ENCODE measurements at regions not wholly inside any gene's neighbourhood (a gene's known extent, or its start where the extent isn't known, plus 50 kb on each side); places are given as distances from the start of the nearest gene placed in this dataset.

DNA sequence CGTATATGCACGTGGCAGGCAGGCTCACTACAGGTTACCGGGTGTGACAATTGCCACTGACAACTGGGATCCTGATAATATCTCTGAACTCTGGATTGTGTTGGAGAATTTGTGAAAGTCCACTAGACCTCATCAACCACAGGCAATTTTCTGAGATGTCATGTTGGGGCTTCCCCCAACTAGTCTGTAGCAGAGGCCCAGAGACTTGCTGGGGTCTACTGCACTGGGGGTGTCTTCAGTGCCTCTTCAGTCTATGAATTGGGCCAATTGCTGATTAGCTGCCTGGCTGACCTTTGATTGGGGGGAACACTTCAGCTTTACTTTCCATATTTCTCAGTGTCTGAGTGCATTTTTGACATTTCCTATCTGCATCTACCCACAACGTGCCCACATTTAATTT is 201.5 kb downstream of the MTX2 start:
- no peak for DNase-seq

DNA sequence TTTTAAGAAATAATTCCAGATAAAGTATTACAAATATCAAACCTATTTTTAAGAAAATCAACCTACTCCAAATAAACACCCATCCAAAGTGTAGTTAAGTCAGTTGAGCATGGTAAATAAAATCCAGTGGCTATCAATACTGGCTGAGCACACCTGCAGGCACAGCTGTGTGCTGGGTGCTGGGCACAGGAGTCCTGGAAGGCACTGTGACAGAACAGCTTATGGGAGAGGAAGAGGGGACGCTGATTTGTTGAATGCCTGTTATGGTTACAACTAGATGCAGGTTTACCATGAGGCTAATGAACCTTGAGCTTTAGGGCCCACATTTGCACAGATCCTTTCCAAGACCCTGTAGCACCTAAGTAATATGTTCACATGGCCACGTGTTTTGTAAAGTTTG is 202.7 kb downstream of the MTX2 start:
- no peak for DNase-seq

DNA sequence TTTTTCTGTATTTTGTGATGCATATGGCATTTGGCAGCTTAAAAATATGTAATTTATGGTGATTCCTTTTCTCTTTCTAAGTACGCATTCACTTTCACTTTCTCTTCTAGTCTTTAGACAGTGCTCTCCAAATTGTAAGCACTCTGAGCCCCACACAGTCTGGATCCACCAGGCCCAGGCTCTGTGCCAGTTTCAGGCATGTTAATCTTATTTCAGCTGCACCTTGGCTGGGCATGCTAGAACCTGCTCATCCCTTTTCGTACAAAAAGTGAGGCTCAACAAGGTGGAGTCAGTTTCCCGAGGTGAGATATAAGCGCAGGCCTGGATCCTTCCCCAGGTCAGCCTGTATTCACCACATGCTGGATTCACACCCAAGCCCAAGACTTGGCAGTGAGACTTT is 203.9 kb downstream of the MTX2 start:
- DNase-seq = peak; percentile 37

DNA sequence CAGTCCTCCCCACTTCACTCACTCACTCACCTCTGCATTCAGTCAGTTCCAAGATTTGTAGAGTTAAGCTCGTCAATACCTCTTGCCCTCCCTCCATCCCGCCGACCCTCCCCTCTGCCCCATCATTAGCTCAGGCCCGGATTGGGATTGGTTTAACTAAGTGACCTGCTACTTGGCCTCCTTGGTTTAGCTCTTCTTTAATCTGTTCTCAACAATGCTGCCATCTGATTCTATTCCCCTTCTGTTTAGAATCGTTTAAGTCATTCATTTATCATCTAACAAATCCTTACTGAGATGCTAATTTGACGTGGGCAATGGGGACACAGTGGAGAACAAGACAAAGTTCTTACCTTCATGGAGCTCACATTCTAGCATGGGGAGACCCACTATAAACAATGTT is 204.6 kb downstream of the MTX2 start:
- DNase-seq = no peak

DNA sequence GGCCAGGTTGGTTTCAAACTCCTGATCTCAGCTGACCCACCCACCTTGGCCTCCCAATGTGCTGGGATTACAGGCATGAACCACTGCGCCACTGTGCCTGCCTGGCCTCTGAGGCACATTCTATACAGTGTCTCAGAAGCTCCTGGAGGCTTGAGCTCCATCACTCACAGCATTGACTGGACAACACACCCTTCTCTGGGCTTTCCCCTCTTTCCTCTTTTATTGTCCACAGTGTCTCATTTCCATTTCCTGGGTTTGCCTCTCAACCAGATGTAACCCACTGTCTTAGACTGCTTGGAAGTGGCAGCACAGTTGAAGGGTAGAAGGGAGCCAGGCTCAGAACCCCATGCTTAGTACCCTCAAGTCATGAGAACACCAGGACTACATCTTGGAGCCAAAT is 208.1 kb downstream of the MTX2 start:
- no peak for DNase-seq

DNA sequence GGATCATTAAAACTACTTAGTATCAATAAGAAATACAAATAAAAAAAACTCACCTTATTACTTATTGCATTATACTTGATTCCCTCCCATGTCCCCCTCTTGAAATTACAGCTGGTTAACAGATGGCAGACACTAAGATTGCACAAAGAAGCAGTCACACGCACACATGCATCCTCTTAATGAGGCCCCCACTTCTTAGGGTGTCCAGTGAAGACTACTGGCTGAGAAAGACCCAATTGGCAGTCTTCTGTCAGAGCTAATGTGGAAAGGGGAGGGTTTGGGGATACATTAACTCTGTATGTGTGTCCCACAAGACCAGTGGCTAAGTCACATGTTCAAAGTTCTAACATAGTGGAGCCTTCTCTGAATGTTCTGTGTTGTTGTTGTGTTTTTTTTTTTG is 210.7 kb downstream of the MTX2 start:
- DNase-seq = no peak

DNA sequence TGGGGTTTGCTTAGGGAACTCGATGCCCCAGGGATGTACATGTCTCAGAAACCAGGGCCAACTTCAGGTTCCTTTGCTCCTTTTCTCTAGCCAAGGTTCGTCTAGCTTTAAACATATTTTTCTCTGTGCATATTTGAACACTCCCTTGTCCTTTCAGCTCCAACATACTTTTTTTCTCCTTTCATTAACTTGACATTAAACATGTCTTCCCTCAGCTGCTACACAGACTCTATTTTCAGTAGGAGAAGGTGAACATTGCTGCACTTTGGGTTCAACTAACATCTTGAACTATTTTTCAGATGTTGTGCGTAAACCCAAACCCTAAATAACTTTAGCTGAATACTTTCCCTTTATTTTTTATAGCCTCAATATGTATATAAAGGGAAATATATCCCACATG is 212.9 kb downstream of the MTX2 start:
- DNase-seq = no peak

DNA sequence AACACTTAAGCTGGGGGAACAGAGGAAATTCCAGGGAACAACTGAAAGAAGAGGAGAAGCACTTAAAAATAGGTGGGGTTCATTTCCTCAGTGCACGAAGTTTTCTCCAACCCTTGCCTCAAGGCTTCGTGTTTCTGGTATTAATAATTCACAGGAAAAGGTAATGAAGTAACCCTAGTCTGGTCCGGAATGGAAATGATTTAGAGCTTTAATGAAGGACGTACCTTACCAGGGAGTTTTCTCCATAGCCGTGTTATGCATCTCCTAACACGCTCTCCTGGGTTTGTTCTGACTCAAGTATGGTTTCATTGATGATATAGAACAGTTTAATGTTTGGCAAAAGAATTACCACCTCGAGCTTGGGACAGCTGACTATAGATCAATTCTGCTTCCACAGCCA is 214.2 kb downstream of the MTX2 start:
- DNase-seq = no peak

DNA sequence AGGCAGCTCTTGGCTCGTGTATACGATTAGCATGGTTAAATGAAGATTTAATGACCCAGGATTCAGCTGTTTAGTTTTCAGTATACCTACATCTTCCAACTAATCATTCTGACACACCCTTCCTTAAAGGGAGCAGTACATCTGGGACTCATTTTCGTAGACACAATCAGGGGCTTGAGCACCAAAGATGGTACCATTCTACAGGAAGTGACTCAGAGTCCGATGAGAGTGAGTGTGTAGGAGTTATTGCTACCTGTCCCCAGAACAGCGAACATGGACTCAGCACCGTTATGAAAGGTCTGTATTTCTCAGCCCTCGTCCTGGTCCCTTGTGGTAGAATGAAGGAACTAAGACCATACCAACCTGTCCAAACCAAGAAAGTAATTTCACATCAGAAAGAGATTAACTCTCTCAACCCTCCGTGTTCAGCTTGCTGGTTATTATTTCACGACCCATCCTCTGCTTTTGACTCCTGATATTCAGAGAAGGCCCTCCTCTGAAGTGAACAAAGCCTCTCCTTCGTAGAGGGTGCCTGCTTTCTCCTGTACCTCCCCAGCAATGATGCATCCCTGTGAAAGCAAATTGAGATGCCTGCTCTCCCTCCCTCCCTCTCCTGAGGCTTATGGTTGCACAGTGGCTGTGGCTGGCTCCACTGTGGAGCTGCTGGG is 214.8 kb downstream of the MTX2 start:
- DNase-seq = no peak

DNA sequence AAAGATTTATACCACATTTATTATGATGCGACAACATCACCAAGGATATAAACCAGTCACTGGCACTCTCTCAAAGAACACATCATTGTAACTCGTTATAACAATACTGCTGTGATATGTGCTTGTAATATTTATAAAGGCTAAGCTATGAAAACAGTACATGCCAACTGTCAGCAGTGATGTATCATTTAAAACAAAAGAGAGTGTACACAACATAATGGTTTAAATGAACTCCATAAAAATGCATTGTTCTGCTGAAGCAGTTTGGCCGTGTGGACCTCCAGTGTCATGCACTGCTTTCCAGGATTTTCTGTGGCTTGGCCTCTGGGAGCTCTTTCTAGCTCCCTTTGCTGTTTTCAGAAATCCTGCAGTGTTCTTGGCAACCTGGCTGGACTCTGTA is 215.6 kb downstream of the MTX2 start:
- no peak for DNase-seq

DNA sequence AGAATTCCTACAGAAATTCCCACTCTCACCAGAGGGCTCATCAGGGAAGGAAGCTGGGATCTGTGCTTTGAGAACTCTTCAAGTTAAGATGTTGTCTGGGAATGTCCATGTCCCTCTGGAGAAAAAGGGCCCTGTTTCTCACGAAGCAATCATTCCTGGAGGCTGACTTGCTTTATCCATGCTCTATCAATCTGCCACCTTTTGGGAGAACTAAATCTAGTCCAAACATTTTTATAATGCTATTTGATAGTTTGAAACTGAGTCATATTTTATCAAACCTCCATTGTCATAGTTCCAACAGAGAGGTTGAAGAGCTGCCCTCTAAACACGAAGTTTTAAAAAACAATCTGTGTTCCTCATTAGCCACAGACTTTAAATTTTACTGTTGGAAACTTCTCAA is 219.2 kb downstream of the MTX2 start:
- DNase-seq = no peak

DNA sequence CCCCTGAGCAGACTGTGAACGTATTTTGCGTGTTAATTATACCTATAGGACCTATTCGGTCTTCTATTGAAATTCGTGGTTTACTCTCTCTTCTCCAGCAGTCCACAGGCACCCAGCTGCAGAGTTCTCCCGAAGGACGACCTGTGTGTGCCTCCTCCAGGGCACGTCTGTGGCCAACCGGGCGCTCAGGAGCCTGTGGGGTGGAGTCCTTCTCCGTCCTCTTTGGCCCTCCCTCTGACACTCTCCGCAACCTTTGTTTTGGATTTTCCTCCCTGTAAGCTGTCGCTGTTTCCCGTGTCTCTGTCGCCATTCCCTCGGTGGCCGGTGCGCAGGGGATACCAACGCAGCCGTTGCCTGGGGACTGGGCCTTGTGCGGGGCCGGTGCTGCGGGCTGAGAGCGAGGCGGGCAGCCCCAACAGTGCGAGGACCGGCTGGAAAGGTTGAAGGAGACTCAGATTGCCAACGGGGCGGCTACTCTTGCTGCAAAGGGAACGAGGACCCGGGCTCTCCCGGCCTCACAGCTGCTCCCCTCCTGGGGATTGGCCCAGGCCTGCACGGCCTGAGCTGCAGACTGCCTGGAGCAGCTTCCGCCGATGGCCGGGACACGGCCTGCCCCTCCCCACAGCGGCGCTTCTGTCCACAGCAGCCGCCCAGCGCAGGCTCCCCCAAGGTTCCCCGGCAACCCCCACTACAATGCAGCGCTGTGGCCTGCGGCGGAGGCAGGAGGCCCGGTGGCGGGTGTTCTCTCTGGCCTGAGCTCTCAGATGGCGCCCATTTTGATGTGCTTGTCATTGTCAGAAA is 221.0 kb downstream of the MTX2 start:
- peak; percentile 58 for DNase-seq

DNA sequence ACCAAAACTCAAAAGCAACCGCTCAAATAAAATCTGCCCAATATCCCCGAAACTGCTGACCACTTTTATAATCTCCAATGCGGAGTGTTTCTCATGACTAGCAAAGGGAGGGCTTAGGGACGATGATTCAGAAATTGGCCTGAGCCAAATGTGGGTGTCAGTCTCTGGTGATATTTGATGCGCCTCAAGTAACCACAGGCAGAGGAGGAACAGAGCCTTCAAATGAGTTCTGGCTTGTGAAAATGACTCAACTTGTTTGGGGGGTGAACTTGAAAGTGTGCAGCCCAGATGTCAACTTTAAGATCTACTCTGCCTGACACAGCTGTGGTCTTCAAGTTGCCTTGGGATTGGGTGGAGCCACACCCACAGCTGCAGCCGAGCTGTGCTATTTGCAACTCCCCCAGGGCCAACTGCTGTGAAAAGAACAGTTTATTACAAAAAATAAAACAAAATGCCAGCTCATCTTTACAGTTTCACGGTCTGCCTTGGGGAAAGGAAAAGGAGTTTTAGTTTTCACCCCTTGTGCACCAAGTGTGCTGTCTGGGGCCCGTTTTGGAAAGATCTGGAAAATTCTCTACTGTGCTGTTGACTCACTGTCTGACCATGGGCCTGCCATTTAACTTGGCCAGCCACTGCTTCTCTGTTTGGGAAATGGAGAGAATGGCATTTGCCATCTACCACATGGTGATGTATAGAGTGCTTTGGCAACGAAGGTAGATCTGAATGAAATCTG is 222.1 kb downstream of the MTX2 start:
- peak; percentile 78 for DNase-seq

DNA sequence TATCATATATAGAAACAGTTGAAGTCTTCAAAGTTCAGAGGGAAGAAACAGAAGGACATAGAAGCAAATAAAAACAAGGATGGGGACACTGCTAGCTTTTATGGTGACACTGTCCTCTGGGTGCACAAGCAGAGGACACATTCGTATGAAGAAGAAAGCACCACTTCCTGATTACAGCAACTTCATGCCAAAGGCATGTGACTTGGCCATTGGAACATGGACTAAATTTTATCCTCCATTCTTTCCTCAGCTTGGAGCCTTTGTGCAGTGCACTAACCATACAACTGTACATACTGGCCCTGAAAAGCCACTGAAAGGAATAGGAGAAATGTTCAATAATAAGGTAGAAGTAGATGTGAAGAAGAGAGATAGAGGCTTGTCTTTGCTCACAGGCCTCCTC is 223.3 kb downstream of the MTX2 start:
- no peak for DNase-seq

DNA sequence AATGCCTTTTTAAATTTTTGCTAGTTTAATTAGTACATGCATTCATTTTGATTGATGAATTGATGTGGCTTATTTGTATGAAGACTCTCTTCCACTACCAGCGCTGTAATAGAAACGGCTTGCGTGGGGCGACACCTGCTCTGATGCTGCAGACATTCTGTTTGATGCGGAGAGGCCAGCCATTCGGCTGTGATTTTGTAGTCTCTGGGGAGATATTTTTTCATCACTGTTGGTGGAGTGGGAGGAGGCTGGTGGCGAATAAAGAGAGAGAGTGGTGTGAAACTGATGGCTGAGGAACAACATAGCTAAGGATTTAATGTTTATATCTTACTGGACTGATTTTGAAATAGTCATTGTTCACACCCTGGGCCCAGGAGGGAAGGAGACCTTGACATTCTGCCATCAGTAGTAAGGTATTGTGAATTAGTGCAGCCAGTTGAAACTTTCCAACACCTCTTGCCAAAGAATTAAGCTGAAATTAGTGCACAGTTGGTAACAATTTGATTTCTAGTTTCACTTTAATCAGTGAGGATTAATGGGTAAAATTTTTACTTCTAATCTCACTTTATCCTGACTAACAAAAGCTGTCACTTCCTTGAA is 224.1 kb downstream of the MTX2 start:
- no peak for DNase-seq

DNA sequence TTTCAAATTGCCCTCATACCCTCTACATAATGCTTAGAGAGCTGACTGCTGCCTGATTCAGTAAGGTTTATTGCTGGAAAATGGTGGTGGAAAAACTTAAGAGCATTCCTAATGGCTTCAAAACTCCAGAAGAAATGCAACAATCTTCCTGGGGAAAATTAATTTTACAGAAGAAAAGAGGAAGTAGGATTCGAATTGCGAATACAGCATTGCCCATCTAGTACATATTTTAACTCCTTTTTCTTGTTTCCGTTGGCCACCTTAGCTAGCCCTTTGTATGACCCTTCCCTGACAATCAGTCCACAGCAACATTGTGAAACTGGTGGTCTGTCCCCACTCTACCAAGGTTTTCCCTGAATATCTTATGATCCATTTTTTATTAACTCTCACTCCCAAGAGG is 224.7 kb downstream of the MTX2 start:
- no peak for DNase-seq

DNA sequence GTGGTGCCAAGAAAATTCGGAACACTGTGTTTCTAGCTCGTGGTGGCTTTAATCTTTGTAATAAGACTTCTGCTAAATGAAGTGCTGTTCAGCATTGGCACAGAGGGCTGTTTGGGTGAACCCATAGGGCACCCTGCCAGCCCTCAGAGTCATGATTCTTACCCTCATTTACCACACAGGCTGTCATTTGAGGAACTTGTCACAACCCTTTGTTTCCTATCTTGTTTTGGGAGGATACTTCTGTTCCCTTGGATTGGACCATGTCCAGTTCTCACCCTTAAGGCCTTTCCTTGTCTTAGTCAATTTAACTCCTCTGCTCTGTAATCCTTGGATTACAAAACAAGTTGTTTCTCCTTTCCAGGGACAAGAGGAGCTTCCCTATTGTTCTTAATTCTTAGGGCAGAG is 225.7 kb downstream of the MTX2 start:
- no peak for DNase-seq

DNA sequence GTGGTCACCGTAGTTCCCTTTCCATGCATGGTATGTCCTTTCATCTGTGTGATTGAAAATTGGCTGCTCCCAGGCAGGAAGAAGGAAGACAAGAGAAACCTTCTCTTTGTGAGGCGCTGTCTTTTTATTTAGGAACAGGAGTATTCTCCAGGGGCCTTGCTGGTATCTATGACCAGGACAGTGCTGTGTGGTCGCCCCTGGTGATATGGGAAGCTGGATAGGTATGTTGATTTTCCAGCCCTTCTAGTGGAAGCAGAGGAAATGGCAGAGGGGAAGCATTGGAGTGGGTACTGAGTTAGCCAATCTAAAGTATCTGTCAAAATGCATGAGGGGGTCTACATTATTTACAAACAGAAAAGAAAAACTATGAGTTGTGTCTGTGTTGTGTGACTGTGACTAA is 226.6 kb downstream of the MTX2 start:
- DNase-seq = no peak

DNA sequence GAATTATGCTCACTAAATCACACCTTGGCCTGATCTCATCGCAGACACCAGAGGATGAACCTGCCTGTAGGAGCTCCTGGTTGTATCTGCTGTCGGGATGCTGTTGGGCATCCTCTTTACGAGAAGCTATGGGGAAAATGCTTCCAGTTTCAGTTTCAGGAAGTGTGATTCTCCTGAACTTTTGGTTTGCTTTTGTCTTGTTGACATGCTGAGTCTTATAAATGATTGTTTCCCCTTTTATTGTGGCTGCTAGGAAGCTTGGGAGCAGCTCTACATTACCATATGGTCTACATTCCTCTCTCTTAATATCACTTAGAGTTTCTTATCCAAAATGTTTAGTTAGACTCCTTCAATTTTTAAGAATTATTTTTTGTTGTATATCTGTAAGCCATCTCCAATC is 227.5 kb downstream of the MTX2 start:
- DNase-seq = no peak

DNA sequence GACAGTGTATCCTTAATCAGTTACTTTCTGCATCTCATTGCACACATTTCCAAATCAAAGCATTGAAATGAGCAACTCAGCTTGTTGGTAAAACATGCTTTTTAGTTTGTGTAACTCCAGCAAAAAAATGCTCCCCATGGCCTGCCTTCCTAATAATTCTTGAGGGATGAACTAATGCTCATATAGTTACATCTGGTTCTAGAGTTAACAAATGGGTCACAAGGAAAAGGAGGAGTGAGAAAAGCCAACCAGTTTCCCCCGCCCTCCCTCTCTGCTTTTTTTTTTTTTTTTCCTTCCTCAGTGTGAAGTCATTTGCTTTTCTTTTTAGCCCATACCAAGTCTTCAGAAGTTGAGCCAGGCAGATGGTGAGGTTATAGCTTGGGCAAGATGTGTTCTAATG is 231.7 kb downstream of the MTX2 start:
- no peak for DNase-seq

DNA sequence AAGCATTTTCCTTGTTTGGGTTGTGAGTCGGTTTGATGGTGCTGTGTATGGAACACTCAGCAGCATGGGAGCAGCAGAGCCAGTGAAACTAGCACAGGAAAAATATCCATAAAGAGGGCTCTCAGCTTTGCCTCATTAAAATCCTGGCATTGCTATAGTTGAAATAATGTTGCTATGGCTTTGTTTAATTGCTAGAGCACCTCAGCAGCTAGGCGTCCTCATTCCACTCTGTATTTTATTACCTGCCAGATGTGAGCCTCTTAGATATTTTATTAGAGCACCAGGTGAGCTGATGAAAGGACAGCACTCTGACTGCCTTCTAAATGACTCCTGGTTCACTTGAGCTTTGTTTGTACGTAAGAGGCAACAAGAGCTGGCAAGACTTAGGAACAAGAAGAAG is 232.4 kb downstream of the MTX2 start:
- DNase-seq = no peak

DNA sequence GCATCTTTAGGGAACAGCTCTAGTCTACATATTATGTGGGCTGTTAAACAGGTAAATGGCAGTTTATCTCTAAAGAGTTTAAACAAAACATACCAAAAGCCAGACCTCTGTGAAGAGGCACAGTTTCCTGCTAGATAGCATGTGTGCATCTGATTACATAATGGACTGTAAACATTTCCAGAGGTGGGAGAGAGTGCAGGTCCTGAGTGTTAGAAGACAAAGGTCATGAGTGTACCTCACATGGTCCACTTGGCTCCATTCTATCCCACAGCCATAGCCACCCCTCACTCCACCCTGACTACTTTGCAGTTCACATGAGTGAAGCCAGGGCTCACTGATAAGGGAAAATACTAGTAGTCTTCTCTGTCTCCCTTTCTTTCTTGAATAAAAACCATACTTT is 233.4 kb downstream of the MTX2 start:
- DNase-seq = no peak

DNA sequence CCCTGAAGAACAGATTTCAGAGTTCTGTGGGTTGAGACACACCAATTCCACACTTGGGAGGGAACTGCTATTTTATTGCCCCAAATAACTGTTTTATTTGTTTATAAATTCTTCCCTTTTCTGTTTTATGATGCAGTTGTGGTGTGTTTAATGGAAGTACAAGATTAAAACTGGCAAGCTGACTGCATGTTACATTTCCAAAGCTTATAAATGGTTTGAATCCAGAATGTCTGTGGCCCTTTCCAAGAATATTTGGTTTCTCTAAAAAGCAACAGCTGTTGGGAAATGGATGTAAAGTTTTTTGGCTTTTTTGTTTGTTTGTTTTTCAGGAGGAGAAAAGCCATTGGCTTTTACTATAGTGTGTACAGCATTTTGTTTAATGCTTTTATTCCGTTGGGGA is 234.5 kb downstream of the MTX2 start:
- peak; percentile 71 for DNase-seq

DNA sequence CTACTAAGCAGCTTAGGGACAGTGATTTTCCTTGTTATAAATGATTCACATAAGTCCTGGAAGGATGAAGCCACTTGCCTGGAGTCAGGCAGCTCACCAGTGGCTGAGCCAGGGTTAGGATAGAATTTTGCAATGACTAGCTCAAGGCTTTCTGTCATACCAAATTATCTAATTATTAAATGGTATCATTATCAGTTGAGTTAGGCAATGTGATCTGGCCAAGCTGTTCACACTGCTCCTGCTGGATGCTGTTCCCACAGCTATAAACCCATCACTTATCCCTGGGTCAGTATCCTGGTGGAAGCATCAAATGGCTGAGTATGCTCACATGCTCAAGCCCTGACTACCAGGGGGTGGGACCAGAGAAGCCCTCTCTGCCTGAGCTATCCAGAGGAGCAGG is 235.2 kb downstream of the MTX2 start:
- no peak for DNase-seq
